Globus pallidus (tissue), 1 donor: ENCODE measurements at regions not wholly inside any gene's neighbourhood (a gene's known extent, or its start where the extent isn't known, plus 50 kb on each side); places are given as distances from the start of the nearest gene placed in this dataset.

Experiments used
- DNase-seq: peaks from one replicate; pipeline ENCODE4 v3.0.0-alpha.2; 2015; ENCODE audit warnings: low spot score

DNA sequence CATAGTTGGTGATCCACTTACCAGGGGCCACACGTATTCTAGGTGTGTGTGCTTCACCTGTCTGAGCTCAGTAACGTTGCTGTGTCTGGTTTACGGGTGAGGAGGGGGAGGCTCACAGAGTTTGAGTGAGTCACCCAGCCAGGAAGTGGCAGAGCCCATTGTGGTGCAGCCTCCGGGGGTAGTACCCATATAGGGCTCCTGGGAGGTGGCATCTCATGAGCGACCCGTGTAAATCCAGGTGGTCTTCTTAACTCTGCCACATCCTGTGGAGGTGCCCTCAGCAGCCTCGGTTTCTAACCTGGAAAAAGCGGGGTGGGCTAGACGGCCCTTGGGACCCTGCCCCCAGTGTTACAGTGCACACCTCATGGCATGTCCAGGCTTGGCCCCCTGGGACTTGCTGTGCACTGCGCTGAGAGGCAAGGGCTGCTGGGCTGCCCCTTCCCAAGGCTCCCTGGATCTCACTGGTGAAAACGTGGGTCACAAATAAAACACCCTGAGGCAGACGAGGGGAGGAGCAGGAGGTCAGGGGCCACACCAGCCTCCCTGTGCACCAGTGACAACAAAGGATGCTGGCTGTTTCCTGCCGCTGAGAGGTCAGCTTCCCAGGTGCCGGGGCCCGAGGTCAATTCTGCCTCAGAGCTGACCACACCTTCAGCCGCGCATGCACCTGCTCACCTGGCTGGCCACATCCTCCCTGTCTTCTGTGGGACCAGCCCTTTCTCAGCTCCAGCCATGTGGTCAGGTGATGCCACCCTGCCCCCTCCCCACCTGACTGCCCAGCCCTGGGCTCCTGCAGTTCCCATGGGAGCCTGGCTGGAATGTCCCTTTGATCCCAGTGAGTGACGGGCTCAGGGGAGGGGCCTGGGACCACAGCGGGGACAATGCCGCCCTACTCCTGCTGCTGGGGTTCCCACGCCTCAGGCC is 305.1 kb downstream of the CTTN start:
- DNase-seq, result no peak

DNA sequence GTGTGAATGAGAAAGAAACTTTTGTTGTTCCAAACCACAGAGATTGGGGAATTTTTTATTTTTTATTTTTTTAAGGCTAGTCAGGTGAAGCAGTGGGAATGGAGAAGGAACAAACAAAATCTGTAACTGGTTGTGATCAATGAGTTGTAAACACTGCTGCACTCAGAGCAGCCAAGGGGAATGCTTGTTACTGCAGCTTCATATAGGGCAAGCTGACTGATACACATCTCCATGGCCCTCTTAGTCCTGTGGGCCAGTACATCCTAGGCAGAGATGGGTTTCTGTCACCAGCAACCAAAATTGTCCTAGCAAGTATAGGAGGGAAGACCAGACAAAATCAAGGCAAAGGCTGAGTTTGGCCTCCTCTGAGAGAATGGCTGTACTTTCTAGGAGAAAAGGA is 306.8 kb downstream of the CTTN start:
- DNase-seq, result no peak

DNA sequence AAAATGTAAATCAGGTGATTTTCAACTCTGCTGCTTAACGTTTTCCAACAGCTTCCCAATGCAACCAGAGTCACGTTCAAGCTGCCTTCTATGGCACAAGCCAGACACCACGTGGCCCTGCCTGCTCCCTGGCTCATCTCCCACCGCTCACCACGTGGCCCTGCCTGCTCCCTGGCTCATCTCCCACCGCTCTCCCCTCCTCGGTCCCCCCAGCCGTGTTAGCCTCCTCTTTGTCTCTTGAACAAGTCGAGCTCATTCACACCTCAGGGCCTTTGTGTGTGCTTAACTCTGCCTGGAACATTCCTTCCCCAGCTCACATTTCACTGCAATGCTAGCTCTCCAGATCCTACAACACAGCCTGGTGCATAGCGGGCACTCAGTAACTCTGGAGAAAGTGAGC is 307.6 kb downstream of the CTTN start:
- no peak for DNase-seq

DNA sequence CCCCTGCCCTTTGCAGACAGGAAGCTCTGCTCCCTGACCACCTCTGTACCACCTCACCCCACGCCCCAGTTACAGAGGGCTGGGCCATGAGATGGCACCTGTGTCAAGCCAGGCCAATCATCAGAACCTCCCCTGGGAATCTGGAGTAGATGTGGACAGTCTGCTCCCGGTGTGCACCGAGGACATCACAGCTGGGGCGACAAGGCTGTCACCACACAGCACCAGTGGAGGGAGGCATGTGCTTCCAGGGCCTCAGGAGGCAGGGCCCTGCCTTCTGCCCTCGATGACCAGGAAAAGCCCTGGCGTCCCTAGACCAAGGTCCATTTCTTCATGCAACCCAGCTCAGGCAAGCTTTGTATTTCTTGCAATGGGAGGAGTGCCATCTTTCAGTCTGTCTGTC is 309.5 kb downstream of the CTTN start:
- DNase-seq, result no peak

DNA sequence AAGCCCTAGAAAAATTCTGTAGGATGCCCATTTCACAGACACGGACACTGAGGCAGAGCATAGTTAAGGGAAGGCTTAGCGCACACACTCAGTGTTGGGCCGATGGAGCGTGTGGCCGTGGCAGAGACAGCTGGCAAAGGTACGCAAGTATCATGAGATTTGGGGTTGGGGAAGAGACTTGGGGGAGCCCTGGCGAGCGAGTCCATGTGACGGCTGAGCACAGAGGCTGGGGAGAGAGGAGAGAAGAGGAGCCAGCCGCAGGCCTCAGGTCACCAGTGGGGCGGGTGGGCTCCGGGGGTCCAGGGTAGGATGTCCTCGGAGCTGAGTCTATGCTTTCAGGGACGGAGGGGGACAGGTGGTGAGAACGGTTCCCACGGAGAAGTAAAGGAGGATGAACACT is 311.3 kb downstream of the CTTN start:
- no peak for DNase-seq

DNA sequence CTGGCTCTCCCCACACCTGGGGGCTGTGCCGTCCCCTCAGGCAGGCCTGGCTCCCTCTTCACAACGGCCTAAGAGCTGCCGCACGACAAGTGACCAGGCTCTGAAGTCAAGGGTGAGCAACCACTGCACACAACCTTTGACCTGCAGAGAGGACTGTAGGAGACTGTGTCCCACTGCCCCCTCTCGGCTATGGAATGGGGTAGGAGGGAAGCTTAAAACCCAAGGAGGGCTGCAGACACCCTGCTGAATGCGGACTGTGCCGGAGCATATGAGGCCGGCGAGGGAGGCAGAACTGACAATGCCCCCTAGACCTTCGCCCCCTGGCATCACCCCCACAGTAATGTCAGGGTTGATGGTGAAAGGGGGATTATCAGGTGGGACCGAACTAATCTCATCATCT is 311.9 kb downstream of the CTTN start:
- DNase-seq, result no peak

DNA sequence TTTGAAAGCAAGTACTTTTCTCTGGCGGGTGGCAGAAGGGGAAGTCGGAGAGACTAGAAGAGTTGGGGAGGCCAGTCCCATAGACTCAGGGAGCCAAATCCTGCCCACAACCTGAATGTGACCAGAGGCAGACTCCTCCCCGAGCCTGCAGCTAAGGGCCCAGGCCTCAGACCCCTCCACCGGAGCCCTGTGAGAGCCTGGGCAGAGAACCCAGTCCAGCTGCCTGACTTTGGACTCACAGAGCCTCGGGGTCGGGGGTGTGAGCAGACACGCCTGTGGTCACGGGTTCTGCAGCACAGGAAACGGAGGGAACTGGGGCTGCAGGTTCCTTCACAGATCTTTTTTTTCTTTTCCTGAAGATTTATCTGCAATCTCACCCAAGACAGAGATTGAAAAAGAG is 312.3 kb downstream of the CTTN start:
- DNase-seq, result no peak

DNA sequence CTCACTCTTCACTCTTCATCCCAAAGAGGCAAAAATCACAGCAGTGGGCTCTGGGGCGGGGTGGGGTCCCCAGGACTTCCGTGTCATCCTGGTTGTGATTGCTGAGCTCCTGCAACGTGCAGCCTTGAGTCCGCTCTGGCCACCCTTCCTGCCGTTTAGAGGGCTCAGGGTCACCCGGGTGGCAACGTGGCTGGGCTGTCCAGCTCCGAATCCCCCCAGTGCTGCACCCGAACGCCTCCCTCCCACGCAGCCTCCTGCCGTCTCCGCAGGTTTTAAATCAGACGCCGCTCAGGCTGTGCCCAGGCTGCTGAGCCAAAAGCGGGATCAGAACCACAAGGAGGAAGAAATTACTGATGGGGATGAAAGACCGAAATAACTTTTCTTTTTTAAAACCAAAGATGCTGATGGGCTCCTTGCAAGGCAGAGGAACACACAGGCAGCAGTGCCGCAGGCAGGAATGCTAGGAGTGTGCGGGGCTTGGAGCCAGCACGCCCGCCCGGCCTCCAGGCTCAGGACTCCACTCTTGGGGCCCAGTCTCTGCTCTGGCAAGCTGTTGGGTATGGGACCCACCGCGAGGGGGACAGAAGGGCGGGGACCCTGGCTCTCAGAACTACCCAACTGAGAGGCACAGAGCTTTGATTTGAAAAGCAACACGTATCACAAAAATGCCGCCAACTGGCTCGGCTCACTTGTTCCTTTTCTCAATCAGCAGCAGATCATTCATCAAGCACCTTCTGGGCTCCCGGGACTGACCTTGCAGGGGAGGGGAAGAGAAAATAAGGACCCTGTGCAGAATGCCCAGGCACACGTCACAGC is 313.0 kb downstream of the CTTN start:
- no peak for DNase-seq

DNA sequence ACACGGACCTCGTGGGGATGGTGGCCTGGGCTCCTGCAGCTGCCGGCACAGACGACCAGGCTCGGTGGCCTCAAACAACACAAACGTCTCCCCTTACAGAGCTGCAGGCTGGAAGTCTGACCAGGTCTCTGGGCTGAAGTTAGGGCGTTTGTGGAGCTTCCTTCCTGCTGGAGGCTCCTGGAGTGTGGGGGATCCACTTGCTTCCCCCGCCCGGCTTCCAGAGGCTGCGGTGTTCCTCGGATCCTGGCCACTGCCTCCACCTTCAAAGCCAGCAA is 313.5 kb downstream of the CTTN start:
- DNase-seq, result no peak

DNA sequence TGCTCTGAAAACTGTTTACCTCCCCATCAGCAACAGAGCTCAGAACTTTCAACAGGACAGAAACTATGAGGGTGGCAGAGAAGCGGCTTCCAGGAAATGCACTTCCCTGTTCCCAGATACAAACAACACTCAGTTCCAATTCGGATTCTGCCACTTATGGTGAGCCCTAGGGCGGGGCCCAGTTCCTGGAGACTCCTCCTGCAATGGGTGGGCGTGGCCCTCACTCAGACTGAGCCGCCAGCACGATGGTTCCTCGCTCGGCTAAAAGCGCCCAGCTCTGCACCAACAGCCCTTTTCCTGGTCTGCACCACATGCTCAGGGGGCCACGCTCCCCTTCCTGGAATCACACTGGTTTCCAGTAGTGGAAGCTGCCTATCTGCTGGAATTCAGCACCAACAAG is 314.1 kb downstream of the CTTN start:
- no peak for DNase-seq

DNA sequence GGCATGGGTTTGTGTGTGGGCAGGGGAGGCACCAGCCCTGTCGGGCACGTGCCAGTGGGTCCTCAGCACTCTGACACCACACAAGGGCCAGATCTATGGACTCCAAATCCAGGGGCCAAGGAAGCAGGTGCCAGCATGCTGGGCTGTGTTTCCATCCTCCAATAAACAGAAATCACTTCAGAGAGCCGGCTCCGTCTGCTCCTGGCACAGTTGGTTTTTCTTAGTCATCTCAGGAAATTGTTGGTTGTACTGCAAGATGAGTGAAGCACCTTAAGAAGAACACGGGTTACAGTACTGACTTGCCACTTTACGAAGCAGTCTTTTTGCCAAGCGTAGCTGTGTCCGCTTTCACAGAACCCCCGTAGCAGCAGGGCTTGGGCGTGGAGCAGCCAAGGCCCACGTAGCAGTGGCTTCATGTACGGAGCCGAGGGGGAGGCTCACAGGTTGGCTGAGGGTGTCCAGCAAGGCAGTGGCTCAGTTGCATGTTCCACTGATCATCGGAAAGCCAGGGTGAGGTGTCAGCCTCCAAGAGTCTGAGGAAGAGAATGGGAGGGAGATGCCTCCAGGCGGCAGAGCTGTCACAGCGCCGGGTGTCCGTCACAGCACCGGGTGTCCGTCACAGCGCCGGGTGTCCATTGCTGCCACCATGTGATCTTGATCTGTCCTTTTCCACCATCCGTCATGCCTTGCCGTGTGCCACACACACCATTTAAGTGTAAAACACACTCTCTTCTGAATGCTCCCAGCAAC is 314.9 kb downstream of the CTTN start:
- no peak for DNase-seq

DNA sequence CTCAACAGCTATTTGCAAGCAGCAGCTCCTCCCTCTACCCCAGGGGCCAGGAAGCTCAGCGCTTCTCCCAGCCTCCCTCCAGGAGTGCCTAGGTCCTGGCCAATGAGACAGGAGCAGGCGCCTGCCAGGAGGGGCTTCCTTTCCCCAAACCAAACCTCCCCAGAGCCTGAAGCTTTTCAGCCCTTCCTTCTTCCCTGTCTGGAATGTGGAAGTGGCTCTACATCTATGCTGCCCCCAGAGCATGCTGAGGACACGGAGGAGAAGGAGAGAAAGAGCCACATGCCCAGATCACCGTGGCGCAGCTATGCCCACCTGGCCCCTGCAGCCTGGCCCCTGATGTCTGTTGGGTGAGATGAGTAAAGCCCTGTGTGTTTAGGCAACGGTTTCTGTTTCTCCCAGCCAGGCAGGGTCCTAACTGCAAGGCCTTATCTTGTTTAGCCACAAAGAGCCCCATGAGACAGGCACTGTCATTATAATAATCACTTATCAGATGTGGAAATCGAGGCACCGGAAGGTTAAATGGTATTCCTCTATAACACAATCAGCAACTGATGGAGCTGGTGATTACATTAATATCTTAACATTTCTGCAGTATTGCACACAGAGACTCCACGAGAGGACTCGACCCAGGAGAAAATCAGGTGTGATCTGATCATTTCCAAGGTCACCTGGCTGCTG is 315.8 kb downstream of the CTTN start:
- DNase-seq, result no peak

DNA sequence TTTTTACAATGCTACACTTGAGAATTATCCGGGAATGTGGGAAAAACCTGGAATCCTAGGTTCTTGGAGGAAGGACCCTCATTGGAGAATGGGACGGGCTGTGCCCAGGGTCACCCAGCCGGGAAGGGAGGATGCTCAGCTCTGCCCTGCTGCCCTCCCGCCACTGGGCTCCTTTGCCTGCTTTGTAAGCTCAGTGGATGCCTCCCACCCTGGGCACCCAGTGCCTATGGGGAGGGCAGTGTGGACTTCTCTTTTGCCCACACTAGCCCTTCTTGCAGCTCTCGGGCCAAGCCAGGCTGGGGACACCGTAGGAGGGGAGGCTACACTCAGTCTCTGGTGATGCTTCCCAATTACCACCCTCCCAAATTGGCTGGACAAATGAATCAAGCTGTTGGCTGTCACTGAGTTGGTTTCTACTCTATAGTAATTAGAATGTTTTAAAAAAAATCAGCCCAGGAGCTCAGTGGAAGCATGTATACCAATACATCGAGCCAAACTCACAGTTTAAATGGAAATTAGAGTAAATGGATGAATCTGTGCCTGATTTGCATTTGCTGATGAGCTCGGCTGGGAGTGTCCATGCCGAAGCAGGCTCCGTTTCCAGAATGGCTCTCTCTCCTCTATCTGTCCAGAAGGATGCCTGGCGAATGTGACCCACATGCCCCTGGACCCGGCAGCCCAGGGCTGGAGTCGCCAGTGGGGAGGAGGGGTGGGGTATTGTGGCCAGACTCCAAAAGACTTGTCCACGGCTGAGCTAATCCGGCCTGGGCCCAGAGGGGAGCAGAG is 317.0 kb downstream of the CTTN start:
- no peak for DNase-seq

DNA sequence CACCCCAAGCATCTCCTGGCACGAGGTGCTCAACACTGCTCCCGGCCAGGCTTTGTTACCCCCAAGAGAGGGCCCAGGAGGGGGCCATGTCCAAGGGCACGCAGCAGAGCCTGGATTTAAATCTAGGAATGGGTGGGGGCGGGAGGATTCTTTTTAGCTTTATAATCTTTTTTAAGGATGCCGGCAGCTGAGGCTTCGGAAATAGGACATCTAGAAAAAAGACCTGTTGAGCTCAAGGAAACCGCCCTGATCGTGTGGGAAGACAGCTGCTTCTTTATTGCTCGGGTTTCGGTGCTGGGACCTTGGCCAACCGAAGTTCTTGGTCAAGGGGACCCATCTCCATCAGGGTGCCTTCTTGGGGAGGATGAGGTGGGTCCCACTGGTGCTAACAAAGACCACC is 317.9 kb downstream of the CTTN start:
- no peak for DNase-seq

DNA sequence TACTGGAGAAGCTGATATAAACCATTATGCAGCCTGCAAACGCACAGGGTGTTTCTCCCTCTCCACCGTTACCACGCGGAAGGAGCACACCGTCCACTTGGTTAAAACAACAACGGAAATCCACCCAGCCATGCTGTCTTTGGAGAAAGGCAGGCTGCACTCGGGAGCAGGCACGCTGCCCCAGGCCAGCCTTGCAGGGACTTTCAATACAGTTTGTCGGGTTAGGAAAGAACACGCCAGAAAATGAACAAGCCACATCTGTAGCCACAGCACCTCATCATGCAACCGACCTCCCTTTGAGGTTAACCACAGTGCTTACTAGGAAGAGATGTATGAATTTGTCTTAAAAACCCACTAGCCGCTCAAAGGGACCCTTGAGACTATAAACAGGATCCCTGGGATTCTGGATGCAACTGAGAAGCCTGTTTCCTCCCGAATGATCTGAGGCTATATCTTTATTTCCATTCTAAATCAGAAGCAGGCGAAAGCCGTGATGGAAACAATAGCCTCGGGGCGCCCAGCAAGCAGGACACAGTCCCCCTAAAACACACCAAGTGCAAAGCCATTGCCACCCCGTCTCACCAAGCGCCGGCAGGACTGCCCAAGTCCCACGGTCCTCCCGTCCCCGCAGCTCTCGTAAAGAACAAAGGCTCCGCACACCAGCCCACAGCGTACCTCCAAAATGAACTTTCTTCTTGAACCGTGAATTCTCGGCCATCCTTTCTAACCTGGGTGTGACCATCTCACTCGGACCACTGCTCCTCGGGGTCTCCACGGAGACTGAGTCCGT is 318.9 kb downstream of the CTTN start:
- DNase-seq, result no peak

DNA sequence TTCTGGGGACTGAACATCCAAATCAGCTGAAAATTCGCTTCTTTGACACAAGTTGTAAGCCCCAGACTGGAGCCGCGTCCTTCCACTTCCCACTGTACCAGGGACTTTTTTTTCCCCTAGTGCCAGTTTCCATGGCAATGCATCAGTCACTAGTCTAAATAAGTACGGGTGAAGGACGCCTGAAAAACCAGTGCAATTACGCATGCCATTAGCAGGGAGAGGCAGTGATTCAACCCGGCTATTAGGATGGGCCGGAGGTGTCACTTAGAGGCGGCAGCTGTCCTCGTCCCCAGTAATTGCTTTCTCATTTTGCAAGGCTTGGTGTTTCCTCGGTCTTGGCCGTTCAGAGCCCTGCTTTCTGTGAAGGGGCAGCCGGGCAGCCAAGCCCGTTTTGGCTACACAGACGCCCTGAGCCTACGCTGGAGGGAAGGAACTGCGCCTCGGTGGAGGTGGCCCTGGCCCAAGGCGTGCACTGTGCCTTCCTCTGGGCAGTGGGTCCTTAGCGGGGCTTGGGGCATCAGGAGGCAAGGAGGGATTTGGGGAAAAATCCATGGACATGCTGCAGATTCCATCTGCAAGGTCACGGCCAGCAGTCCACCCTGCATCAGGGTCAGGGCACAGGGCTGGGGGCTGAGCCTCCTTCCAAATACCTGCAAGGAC is 319.7 kb downstream of the CTTN start:
- no peak for DNase-seq

DNA sequence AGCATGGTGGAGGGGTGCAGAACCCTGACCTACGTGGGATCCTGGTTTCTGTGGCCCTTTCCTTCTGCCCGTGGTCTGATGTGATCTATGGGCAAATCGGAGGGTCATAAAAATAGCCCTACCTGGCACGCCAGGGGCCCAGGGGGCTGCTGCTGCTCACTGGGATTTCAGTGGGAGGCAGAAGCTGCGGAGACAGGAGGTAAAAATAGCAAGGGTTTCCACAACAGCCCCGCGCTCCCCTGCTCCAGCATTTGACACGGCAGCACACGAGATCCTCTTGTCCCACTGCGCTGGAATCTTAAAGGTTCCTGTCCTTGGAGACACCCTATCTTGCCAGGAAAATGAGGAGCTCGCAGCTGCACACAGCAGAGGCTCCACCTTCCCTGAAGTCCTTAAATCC is 321.2 kb downstream of the CTTN start:
- DNase-seq, result no peak

DNA sequence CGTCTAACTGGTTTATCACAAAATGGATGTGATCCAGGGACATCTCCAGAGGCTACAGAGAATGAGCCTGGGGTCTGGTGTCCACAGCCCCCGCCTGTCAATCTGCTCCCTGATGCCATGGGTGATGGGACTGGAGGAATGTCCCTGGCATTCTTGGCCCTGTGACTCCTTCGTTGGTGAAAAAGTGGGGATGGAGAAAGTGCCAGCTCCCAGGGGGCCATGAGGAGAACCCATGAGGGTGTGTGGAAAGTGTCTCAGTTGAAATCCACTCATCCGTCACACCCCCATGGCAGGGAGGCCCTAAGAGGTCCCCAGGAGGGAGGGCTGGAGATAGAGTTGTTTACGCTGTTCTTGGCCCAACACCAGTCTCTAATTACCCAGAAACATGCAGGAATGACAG is 322.0 kb downstream of the CTTN start:
- no peak for DNase-seq

DNA sequence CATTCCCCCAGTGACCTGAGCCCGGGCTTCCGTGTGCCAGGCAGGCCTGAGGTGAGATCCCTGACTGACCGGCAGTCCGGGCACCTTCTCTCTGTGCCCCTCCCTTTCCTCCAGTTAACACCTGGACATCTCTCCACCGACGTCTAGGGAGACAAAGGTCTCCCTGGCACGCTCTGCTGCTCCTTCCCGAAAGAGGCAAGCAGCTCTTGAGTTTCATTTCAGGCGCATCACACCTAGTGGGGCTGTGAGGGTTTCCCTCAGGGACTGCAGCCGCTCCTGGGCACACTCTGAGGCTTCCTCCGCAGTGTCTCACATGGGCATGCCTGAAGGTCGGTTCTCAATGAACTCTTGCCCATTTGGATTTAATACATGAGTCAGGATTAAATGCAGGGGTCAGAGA is 322.7 kb downstream of the CTTN start:
- no peak for DNase-seq

DNA sequence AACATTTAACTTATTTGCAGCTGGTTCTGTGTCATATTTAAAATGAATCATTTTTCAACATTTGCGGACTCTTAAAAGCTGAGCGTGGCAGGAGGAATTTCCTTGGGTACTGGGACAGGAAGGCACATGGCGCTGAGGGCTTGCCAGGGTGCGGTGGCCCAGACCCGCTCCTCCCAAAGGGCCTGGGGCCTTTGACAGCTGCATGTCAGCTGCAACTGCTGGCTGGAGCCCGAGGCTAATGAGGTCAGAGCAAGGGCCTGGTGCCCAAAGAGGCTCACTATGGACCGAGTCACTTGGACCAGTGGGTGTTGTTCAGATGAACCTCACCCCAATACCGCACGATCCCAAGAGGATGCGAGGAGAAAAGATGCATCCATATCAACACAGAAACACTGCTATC is 326.9 kb downstream of the CTTN start:
- DNase-seq, result peak; percentile 24
